A673 (cell line): ENCODE measurements at regions not wholly inside any gene's neighbourhood (a gene's known extent, or its start where the extent isn't known, plus 50 kb on each side); places are given as distances from the start of the nearest gene placed in this dataset.

Experiments
- BruUV-seq: library from RNA; stranded (reverse); fragments of 400-500 nt; replicated peaks from 2 replicates; lab custom pipeline; 2021; lab: Mats Ljungman, UMichigan
- CTCF ChIA-PET: fragments of 300-600 bp; sonication (Branson Sonifier 250); formaldehyde crosslinking; loops from one replicate; lab custom pipeline; 2022; ENCODE audit warnings: antibody characterized with exemption; lab: Charles Lee
- POLR2A ChIA-PET: fragments of 300-600 bp; sonication (Branson Sonifier 250); formaldehyde crosslinking; loops from one replicate; lab custom pipeline; 2022; ENCODE audit warnings: antibody characterized with exemption; ENCODE audit not compliant: low non-redundant PET; lab: Charles Lee
- DNase-seq: peaks from one replicate; pipeline ENCODE4 v3.0.0-alpha.2; 2015; ENCODE audit warnings: low spot score
- H3K27ac ChIP-seq: fragments of 200-600 bp; sonication (generic); 2 replicates; pipeline ENCODE4 v1.5.1; 2016; ENCODE audit warnings: mixed run types, low read depth, mild to moderate bottlenecking, mixed read lengths, antibody characterized with exemption, low read length; ENCODE audit not compliant: poor library complexity, severe bottlenecking
- H3K27me3 ChIP-seq: fragments of 200-600 bp; sonication (generic); replicated peaks from 2 replicates; pipeline ENCODE4 v1.6.1; 2017; ENCODE audit warnings: mixed run types, low read depth, mild to moderate bottlenecking, mixed read lengths, antibody characterized with exemption, low read length; ENCODE audit not compliant: insufficient read depth, poor library complexity
- H3K36me3 ChIP-seq: fragments of 200-600 bp; sonication (generic); 2 replicates; pipeline ENCODE4 v1.6.1; 2016; ENCODE audit warnings: mixed run types, mild to moderate bottlenecking, mixed read lengths, antibody characterized with exemption, low read length; ENCODE audit not compliant: insufficient read depth, poor library complexity, severe bottlenecking
- H3K4me1 ChIP-seq: fragments of 200-600 bp; sonication (generic); 2 replicates; pipeline ENCODE4 v1.6.1; 2017; ENCODE audit warnings: mixed run types, mild to moderate bottlenecking, mixed read lengths, antibody characterized with exemption, low read length; ENCODE audit not compliant: insufficient read depth, poor library complexity, severe bottlenecking
- H3K4me3 ChIP-seq: fragments of 200-600 bp; sonication (generic); 2 replicates; pipeline ENCODE4 v1.5.1; 2016; ENCODE audit warnings: low read depth, mixed run types, mild to moderate bottlenecking, mixed read lengths, low read length; ENCODE audit not compliant: poor library complexity, severe bottlenecking
- H3K9me3 ChIP-seq: fragments of 200-600 bp; sonication (generic); 2 replicates; pipeline ENCODE4 v1.6.1; 2016; ENCODE audit warnings: mixed run types, low read depth, mild to moderate bottlenecking, mixed read lengths, antibody characterized with exemption, low read length; ENCODE audit not compliant: poor library complexity, severe bottlenecking
- CTCF ChIP-seq: fragments of 300-800, 200-600 bp; sonication (generic); conservative IDR thresholded peaks from 2 replicates; pipeline ENCODE4 v1.5.1; 2017; ENCODE audit warnings: low read depth, mild to moderate bottlenecking, antibody characterized with exemption, low read length, moderate library complexity, mixed read lengths
- EZH2 ChIP-seq: fragments of 200-600 bp; sonication (generic); IDR thresholded peaks from 2 replicates; pipeline ENCODE4 v1.6.1; 2017; ENCODE audit warnings: borderline replicate concordance, low read depth, mild to moderate bottlenecking, mixed read lengths, antibody characterized with exemption, low read length; ENCODE audit not compliant: poor library complexity, severe bottlenecking
- intact Hi-C: fragments of 100-400 bp; cut with micrococcal nuclease; formaldehyde crosslinking; loops from one replicate; pipeline ENCODE4 v1.10.0; 2022; ENCODE audit not compliant: unreplicated experiment

DNA sequence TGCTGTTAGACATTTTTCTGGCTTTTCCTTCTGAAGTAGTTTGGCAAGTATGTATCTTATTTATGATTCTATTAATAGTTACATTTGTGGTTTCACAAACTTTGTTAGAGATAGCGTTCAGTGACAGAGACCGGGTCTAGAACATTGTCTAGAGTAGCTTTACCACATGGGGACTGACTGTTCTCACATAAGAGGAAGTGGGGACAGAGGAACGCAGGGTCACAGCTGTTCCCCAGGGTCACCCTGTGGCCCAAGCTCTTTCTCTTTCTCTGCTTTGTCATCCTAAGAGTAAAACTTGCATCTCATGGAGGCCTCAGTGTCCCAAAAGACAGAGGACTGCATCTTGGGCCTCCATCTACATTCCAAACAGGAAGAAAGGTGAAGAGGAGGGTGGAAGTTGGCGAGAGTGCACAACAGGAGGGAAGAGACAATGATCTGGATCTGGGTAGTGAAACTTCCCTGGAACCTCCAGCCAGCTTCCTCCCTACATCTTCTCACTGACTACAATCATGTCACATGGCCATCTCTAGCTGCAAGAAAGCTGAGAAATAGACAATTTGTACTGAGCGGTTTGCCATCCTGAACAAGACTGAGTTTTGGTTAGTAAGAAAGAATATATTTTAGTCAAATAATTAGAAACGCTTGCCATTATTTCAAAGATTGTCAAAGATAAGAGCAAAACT lies 645.8 kb upstream of the ARID1B start:
- no peaks in the 10 kb centered on the region for H3K27me3 ChIP-seq
- no peak for DNase-seq
- ChIA-PET POLR2A (no interaction called here), CTCF (no interaction called here)
- no peaks in the 10 kb centered on the region for H3K36me3 ChIP-seq
- H3K9me3 ChIP-seq: no peaks in the 10 kb centered on the region
- H3K4me3 ChIP-seq: no peak overlapping the region
- BruUV-seq: no TSS peak
- H3K27ac ChIP-seq: no peak overlapping the region
- intact Hi-C loops: no loop called here
- TF ChIP-seq EZH2 (no peak), CTCF (no peak)
- H3K4me1 ChIP-seq: no peaks in the 10 kb centered on the region

DNA sequence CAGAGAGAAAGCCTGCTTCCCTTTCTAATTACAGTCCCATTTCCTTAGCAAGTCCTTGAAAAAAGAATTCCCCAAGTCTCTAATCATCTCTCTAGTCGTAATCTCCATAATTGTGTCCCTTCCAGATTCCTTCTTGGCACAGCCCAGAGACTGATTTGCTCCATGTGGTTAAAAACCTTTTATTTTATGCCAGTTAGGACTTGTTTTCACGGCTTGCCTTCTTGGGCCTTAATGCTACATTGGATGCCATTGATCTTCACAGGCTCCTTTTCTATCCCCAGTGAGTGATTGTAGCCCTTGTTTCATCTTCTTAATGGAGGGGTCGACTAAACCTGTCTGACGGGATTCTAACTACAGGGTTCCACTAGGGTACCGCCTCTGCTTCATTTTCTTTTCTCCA lies 650.6 kb upstream of the ARID1B start:
- Histone ChIP-seq H3K27me3 (no peaks in the 10 kb centered on the region), H3K36me3 (no peaks in the 10 kb centered on the region), H3K4me1 (no peaks in the 10 kb centered on the region), H3K9me3 (no peaks in the 10 kb centered on the region), H3K27ac (no peak overlapping the region), H3K4me3 (no peak overlapping the region)
- POLR2A ChIA-PET: no interaction called here
- CTCF ChIA-PET: no interaction called here
- no peak for DNase-seq
- intact Hi-C loops: no loop called here
- no TSS peak for BruUV-seq
- TF ChIP-seq EZH2: no peak
- TF ChIP-seq CTCF: no peak

GRCh38 chr6:156125844-156126243 lies 651.3 kb upstream of the ARID1B start:
- no peaks in the 10 kb centered on the region for H3K4me1 ChIP-seq
- DNase-seq: no peak
- H3K27ac ChIP-seq: no peak overlapping the region
- no peaks in the 10 kb centered on the region for H3K27me3 ChIP-seq
- ChIA-PET CTCF (no interaction called here), POLR2A (no interaction called here)
- H3K4me3 ChIP-seq: no peak overlapping the region
- no TSS peak for BruUV-seq
- TF ChIP-seq CTCF: no peak
- TF ChIP-seq EZH2: no peak
- no peaks in the 10 kb centered on the region for H3K9me3 ChIP-seq
- no peaks in the 10 kb centered on the region for H3K36me3 ChIP-seq
- intact Hi-C loops: no loop called here
